GM12873 (cell line): ENCODE measurements at regions not wholly inside any gene's neighbourhood (a gene's known extent, or its start where the extent isn't known, plus 50 kb on each side); places are given as distances from the start of the nearest gene placed in this dataset.

ENCODE experiments used
- CTCF ChIP-seq: IDR thresholded peaks from 2 replicates; pipeline ENCODE4 v1.5.1; 2012; ENCODE audit warnings: low read depth, mild to moderate bottlenecking, moderate library complexity, low read length, control low read depth; ENCODE audit not compliant: insufficient read depth; ENCODE audit errors: missing control alignments

- no peak for TF ChIP-seq CTCF
Observed at GRCh38 chr6:149158076-149158475, 159.4 kb upstream of the TAB2 start.

DNA sequence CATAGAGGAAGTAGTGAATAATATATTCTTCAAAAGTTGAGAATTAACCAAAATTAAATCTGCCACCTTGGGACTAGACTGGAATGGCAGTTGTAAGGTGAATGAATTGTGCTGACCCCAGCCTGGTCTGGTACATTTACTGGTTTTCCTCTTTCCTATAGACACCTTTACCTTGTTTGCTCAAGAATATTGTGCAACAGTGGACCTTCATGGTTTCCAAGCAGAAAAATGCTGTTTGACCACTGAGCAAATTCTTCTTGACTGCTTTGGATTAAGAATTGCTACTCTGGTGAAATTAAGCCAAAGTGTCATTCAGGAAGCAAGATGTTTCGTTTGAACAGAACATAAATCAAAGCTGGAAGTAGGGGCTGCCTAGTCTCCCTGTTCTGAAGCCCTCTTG lies 156.6 kb upstream of the TAB2 start:
- no peak for TF ChIP-seq CTCF

GRCh38 chr6:149162924-149163323 lies 154.6 kb upstream of the TAB2 start:
- TF ChIP-seq CTCF: no peak

DNA sequence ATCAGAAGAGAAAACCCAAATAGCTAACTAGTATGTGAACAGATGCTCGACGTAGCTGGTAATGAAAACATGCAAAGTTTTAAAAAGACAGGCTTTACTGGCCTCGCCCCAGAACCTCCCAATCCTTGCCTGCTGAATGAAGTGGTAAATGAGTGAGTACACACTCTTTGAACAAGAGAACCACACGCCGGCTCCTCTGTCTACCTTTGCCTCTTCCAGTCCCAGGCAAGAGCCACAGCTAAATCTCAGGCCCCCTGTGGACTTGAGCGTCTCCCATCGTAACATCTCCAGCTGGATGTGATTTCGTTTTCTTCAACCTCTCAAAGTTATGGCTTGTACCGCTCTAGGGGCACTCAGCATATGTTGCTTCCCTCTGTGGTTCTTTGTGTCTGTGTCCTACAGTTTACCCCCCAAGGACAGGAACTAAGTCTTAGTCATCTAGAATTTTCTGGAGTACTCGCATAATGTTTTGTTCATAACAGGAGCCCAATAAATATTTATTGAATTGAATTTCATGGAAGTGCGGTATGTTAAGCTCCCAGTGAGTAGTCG lies 153.2 kb upstream of the TAB2 start:
- TF ChIP-seq CTCF: no peak

- no peak for TF ChIP-seq CTCF
Observed at GRCh38 chr6:149166336-149166735, 151.2 kb upstream of the TAB2 start.

- TF ChIP-seq CTCF: no peak
Observed at GRCh38 chr6:149166747-149167146, 150.8 kb upstream of the TAB2 start.

DNA sequence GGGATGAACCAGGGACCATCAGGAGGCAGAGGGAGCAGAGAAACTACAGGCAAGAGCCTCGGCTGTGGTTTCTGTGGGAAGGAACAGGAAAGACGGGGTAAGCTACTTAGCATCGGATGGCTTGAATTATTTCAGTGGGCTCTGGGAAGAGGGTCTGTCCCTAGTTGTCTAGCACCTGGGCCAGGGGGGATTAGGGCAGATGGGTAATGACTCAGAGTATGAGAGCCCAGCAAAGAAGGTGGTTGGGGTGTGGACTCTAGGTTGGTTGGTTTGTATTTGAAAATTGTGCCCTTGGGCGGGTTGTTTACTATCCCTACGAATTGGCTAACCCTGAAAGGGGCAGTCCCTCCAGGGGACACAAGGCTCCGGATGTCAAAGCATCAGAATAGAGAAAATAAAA lies 148.5 kb upstream of the TAB2 start:
- TF ChIP-seq CTCF: no peak
